CD4-positive, CD25-positive, alpha-beta regulatory T cell (primary cell): ENCODE measurements at regions not wholly inside any gene's neighbourhood (a gene's known extent, or its start where the extent isn't known, plus 50 kb on each side); places are given as distances from the start of the nearest gene placed in this dataset.

Experiments used
- ATAC-seq, 2 donors: fragments of 150-1000 bp; cut with Tn5 transposase; one replicate each; pipeline ENCODE4 v1.10.0; 2021; ENCODE audit warnings: low read depth in 2 of 2, moderate number of reproducible peaks in 2 of 2, moderate library complexity in 1 of 2
- DNase-seq, 3 donors: peaks; one replicate each; pipeline versions ENCODE4 v3.0.0 to v3.0.0-alpha.2; 2012 to 2022; ENCODE audit warnings: mixed read lengths in 1 of 3
- H3K27ac ChIP-seq: one replicate; pipeline ENCODE4 v1.7.0; 2013; ENCODE audit warnings: mild to moderate bottlenecking, low read length; ENCODE audit not compliant: insufficient read depth, poor library complexity, severe bottlenecking
- H3K27me3 ChIP-seq: one replicate; pipeline ENCODE4 v1.7.0; 2013; ENCODE audit warnings: low read length; ENCODE audit not compliant: control insufficient read depth, insufficient read depth
- H3K36me3 ChIP-seq: one replicate; pipeline ENCODE4 v1.7.0; 2013; ENCODE audit warnings: mild to moderate bottlenecking, low read length, moderate library complexity; ENCODE audit not compliant: control insufficient read depth, insufficient read depth
- H3K4me1 ChIP-seq: 2 replicates; pipeline ENCODE4 v1.7.0; 2013; ENCODE audit warnings: mild to moderate bottlenecking, low read length; ENCODE audit not compliant: insufficient read depth, control insufficient read depth, poor library complexity, severe bottlenecking
- H3K4me3 ChIP-seq: one replicate; pipeline ENCODE4 v1.7.0; 2013; ENCODE audit warnings: low read depth, mild to moderate bottlenecking, low read length, moderate library complexity
- H3K9me3 ChIP-seq, 2 experiments: 1 replicate in 1 of 2; 2 replicates in 1 of 2; pipeline ENCODE4 v1.7.0; 2013; ENCODE audit warnings: low read length in 2 of 2, mild to moderate bottlenecking in 1 of 2, moderate library complexity in 1 of 2; ENCODE audit not compliant: control insufficient read depth in 2 of 2
- H3K27ac Mint-ChIP-seq, 3 donors: one replicate each; pipeline ENCODE4 v1.8.0; 2020 to 2022; ENCODE audit warnings: mild to moderate bottlenecking in 3 of 3, mixed read lengths in 3 of 3, moderate library complexity in 2 of 3
- H3K27me3 Mint-ChIP-seq: one replicate; pipeline ENCODE4 v1.8.0; 2022; ENCODE audit warnings: mild to moderate bottlenecking, mixed read lengths
- H3K36me3 Mint-ChIP-seq: one replicate; pipeline ENCODE4 v1.8.0; 2020; ENCODE audit warnings: mixed read lengths
- H3K4me1 Mint-ChIP-seq, 4 donors: one replicate each; pipeline ENCODE4 v1.8.0; 2020 to 2022; ENCODE audit warnings: mixed read lengths in 4 of 4, mild to moderate bottlenecking in 1 of 4
- H3K4me3 Mint-ChIP-seq, 4 donors: one replicate each; pipeline ENCODE4 v1.8.0; 2020 to 2022; ENCODE audit warnings: mild to moderate bottlenecking in 4 of 4, mixed read lengths in 4 of 4, moderate library complexity in 3 of 4
- H3K9me3 Mint-ChIP-seq, 7 donors: one replicate each; pipeline ENCODE4 v1.8.0; 2020 to 2022; ENCODE audit warnings: mixed read lengths in 7 of 7, mild to moderate bottlenecking in 3 of 7, moderate library complexity in 2 of 7

DNA sequence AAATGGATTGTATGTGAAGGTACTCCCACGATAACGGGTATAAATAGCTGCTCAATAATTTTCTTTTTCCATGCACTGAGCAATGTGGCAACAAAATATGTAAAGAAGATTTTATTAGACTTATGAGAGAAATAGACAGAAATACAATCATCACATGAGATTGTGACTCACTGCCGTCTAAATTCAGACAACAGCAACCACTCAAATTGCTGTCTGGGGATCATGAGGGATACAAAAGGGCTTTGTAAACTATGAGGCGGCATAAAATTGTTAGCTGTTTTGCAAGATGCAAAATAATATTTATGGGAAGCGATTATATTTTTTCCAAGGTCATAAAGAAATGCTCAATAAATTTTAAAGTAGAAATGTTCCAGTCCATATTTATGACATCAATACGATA, 259.1 kb upstream of the AGAP1 start:
- Mint-ChIP-seq H3K27ac (no peak overlapping the region), H3K9me3 (peaks cover 0 to 1% (median 0%) of the 10 kb centered on the region in 7 donors), H3K27me3 (no peaks in the 10 kb centered on the region)

DNA sequence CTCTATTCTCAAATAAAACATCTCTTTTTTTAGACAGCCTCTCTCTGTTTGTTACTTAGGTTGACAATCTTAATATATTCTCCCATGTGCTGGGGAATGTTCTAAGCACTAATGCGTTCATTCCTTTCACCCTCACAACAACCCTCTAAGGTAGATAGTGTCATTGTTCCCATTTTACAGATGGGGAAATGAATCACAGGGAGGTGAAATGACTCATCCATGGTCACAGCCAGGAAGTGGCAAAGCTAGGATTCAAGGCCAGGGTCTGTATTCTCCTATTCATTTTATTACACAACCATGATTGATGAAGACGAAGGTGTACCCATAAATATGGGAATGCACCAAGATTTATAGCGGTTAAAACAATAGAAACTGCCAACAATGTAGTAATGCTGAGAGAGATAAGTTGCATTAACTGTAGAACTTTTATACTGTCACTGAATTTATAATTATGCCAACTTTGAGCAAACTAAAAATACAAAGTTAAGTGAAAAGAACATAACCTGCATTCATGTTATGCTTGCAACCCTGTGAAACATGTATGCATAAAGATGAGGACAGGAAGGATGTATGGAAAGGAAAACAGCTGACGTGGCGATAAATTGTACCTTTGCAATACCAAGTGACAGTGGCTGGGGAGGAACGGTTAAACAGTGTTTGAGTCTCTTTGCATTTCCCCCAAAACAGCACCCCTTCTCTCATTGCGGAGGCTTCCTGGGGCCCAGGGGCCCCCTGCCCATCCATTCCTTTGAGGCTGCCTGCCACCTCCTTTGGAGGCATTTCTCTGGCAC, 257.7 kb upstream of the AGAP1 start:
- H3K4me1 Mint-ChIP-seq, result no peaks in the 10 kb centered on the region
- Histone ChIP-seq H3K4me1 (no peaks in the 10 kb centered on the region), H3K36me3 (no peaks in the 10 kb centered on the region), H3K27me3 (peaks cover 2% of the 10 kb centered on the region), H3K27ac (no peak overlapping the region), H3K4me3 (no peak overlapping the region), H3K9me3 (no peaks in the 10 kb centered on the region)
- H3K9me3 Mint-ChIP-seq, result peaks cover 0 to 1% (median 0%) of the 10 kb centered on the region in 7 donors
- no peak overlapping the region for H3K27ac Mint-ChIP-seq
- H3K36me3 Mint-ChIP-seq, result no peaks in the 10 kb centered on the region
- no peak overlapping the region for H3K4me3 Mint-ChIP-seq
- no peaks in the 10 kb centered on the region for H3K27me3 Mint-ChIP-seq
- DNase-seq (no peak), ATAC-seq (no peak)

More for the DNA sequence above, 259.1 kb upstream of the AGAP1 start:
- ATAC-seq, result no peak
- no peaks in the 10 kb centered on the region for H3K4me1 ChIP-seq
- H3K36me3 ChIP-seq, result no peaks in the 10 kb centered on the region
- H3K27ac ChIP-seq, result no peak overlapping the region
- peaks cover 2% of the 10 kb centered on the region for H3K27me3 ChIP-seq
- Mint-ChIP-seq H3K4me1 (no peaks in the 10 kb centered on the region), H3K36me3 (no peaks in the 10 kb centered on the region), H3K4me3 (no peak overlapping the region)
- H3K4me3 ChIP-seq, result no peak overlapping the region
- no peak for DNase-seq
- no peaks in the 10 kb centered on the region for H3K9me3 ChIP-seq

DNA sequence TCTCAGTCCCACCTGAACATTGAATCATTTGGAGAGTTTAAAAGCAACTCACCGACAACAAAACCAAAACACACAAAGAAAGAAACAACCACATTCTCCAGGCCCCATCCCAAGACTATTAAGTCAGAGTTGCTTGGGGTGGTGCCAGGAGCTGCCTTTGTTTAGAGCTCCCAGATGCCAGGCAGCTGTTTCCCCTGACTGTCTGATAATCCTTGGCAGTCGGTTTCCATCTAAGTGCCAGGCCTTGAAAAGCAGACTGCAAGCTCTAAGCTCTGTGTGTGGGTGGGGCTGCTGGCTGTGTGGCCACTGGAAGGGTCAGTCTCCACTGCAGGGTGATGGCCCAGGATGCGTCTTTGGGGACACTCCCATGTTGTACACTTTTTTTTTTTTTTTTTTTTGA, 255.3 kb upstream of the AGAP1 start:
- ATAC-seq, result no peak
- no peaks in the 10 kb centered on the region for H3K27me3 ChIP-seq
- Mint-ChIP-seq H3K4me1 (no peaks in the 10 kb centered on the region), H3K36me3 (no peaks in the 10 kb centered on the region), H3K27me3 (peaks cover 5% of the 10 kb centered on the region), H3K4me3 (no peak overlapping the region), H3K27ac (no peak overlapping the region), H3K9me3 (peaks cover 0 to 1% (median 0%) of the 10 kb centered on the region in 7 donors)
- no peaks in the 10 kb centered on the region for H3K36me3 ChIP-seq
- H3K27ac ChIP-seq, result no peak overlapping the region
- no peak for DNase-seq
- no peaks in the 10 kb centered on the region for H3K4me1 ChIP-seq
- H3K4me3 ChIP-seq, result no peak overlapping the region
- H3K9me3 ChIP-seq, result no peaks in the 10 kb centered on the region

DNA sequence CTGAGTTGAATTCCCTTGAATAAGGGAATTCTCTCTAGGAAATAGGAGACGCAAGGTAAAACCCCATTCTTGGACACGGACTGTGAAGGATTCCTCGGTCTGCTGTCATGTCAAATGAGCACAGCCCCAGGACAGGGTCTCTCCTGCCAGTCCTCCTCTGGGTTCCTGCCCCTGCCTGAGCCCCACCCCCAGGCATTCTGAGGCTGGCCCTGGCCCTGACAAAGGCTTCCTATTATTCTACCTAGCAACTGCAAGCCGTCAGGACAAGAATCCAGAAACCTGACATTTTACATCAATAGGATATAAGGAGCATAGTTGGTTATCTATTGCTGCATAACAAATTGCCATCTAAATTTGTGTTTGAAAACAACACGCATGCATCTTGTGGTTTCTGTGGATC, 253.3 kb upstream of the AGAP1 start:
- DNase-seq (no peak), ATAC-seq (no peak)
- Histone ChIP-seq H3K4me1 (no peaks in the 10 kb centered on the region), H3K9me3 (no peaks in the 10 kb centered on the region), H3K27me3 (no peaks in the 10 kb centered on the region), H3K4me3 (no peak overlapping the region), H3K27ac (no peak overlapping the region), H3K36me3 (no peaks in the 10 kb centered on the region)
- H3K4me1 Mint-ChIP-seq, result no peaks in the 10 kb centered on the region
- no peaks in the 10 kb centered on the region for H3K36me3 Mint-ChIP-seq
- H3K27ac Mint-ChIP-seq, result peak overlapping the region in 1 of 3 donors; percentile 26
- H3K9me3 Mint-ChIP-seq, result peaks cover 0 to 1% (median 0%) of the 10 kb centered on the region in 7 donors
- peaks cover 5% of the 10 kb centered on the region for H3K27me3 Mint-ChIP-seq
- no peak overlapping the region for H3K4me3 Mint-ChIP-seq

DNA sequence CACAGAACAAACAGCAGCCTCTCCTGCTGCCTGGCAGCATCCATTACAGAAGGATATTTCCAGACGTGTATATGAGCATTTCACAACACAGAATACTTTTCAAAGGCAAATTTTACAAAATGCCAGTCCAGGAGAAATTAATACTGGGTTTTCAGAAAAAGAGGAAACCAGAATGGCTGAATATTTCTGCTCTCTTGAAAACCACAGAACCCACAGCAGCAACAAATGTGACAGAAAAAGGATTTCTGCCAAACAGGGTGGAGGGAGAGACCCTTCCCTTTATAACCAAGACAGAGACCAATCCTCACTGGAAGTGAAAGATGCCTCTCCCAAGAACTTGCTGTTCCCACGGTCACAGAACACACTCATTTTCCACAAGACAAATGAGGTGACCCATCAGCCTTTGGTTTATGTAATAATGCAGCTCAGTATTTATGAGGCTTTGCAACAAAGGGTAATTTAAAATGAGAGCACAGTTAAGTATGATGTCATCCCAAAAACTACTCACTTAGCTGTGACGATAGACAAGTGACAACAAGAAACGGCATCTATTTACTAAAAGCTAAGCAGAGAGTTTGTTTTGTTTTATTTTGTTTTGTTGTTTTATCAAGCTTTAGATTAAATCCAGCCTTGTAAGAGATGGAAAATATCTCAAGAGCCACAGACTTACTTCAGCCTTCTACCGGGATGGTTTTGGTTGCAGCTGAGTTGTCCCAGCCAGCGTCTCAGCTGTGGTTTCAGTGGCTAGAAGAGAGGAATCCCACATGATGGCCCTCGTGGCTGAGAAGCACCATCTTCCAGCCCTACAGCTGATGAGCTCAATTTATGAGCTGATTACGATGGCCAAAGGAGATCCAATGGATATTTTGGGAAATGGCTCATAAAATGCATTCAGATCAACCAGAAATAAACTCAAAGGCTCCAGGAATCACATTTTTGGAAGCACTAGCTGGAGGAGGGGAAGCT, 249.3 kb upstream of the AGAP1 start:
- H3K4me1 Mint-ChIP-seq, result no peaks in the 10 kb centered on the region

DNA sequence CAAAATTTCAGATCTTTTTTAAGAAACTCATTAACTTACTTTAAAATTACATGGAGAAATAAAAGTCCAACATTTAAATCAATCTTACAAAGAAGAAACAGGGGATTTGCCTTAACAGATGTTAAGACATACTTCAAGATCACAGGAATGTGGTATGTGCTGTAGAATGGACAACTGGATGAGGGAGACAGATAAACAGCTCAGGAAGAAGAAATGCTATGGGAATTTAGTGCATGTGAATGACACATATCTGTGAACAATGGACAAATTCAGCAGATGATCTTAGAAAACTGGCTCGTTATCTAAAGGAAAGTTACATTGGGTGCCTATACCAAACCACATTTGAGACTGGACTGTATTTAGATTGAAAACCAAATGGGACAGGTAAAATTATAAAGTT, 246.8 kb upstream of the AGAP1 start:
- Histone ChIP-seq H3K27me3 (peaks cover 2% of the 10 kb centered on the region), H3K27ac (no peak overlapping the region), H3K4me1 (no peaks in the 10 kb centered on the region), H3K9me3 (no peaks in the 10 kb centered on the region), H3K4me3 (no peak overlapping the region), H3K36me3 (no peaks in the 10 kb centered on the region)
- Mint-ChIP-seq H3K27me3 (peaks cover 4% of the 10 kb centered on the region), H3K4me3 (no peak overlapping the region), H3K27ac (no peak overlapping the region), H3K36me3 (no peaks in the 10 kb centered on the region), H3K4me1 (no peaks in the 10 kb centered on the region), H3K9me3 (no peaks in the 10 kb centered on the region)
- no peak for DNase-seq
- no peak for ATAC-seq

More for the DNA sequence above, 249.3 kb upstream of the AGAP1 start:
- DNase-seq (no peak), ATAC-seq (no peak)
- no peaks in the 10 kb centered on the region for H3K4me1 ChIP-seq
- Mint-ChIP-seq H3K9me3 (no peaks in the 10 kb centered on the region), H3K36me3 (no peaks in the 10 kb centered on the region), H3K4me3 (no peak overlapping the region), H3K27me3 (peaks cover 5% of the 10 kb centered on the region), H3K27ac (no peak overlapping the region)
- H3K27ac ChIP-seq, result no peak overlapping the region
- no peaks in the 10 kb centered on the region for H3K36me3 ChIP-seq
- H3K9me3 ChIP-seq, result no peaks in the 10 kb centered on the region
- H3K4me3 ChIP-seq, result no peak overlapping the region
- H3K27me3 ChIP-seq, result no peaks in the 10 kb centered on the region

DNA sequence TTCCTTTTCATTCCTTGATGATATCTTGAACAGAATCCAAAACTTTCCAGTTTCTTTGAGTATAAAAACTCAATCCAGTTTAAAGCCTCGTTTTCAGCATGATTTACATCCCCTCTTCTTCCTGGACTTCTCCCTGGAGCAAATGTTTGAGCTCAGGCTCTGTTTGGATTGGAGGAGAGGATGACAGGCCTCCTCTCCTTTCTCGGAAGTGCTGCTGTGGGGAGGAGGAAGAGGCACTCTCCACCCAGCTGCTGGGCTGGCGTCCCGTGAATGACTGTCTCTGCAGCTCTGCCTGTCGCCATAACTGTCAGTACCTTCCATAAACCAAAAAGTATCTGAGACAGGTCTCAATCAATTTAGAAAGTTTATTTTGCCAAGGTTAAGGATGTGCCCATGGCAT, 238.2 kb upstream of the AGAP1 start:
- Mint-ChIP-seq H3K27me3 (peaks cover 4% of the 10 kb centered on the region), H3K4me3 (no peak overlapping the region), H3K36me3 (no peaks in the 10 kb centered on the region), H3K9me3 (peaks cover 0 to 4% (median 0%) of the 10 kb centered on the region in 7 donors), H3K27ac (no peak overlapping the region), H3K4me1 (no peaks in the 10 kb centered on the region)
- H3K27ac ChIP-seq, result no peak overlapping the region
- H3K36me3 ChIP-seq, result no peaks in the 10 kb centered on the region
- ATAC-seq (no peak), DNase-seq (no peak)
- no peaks in the 10 kb centered on the region for H3K4me1 ChIP-seq
- H3K9me3 ChIP-seq, result no peaks in the 10 kb centered on the region
- no peaks in the 10 kb centered on the region for H3K27me3 ChIP-seq
- H3K4me3 ChIP-seq, result no peak overlapping the region
